Trophoblast cell (in vitro differentiated cells and primary cell): ENCODE measurements at regions not wholly inside any gene's neighbourhood (a gene's known extent, or its start where the extent isn't known, plus 50 kb on each side); places are given as distances from the start of the nearest gene placed in this dataset.
A peak's percentile ranks its signal among the peaks of the same experiment; 100 is the strongest.

Experiments used
- DNase-seq, 2 donors: peaks; one replicate each; pipeline ENCODE4 v3.0.0-alpha.2; 2016
- H2AFZ ChIP-seq: 2 replicates; pipeline ENCODE4 v1.6.1; 2013; ENCODE audit warnings: low read length, moderate library complexity, mild to moderate bottlenecking; ENCODE audit not compliant: insufficient read depth, poor library complexity
- H2AK5ac ChIP-seq: 2 replicates; pipeline ENCODE4 v1.6.1; 2013; ENCODE audit warnings: mild to moderate bottlenecking, low read length
- H2BK120ac ChIP-seq: 2 replicates; pipeline ENCODE4 v1.6.1; 2013; ENCODE audit warnings: low read length, mild to moderate bottlenecking, moderate library complexity; ENCODE audit not compliant: insufficient read depth, poor library complexity
- H2BK12ac ChIP-seq: 2 replicates; pipeline ENCODE4 v1.6.1; 2013; ENCODE audit warnings: mild to moderate bottlenecking, low read length, moderate library complexity
- H2BK5ac ChIP-seq: 2 replicates; pipeline ENCODE4 v1.6.1; 2013; ENCODE audit warnings: low read length, low read depth, moderate library complexity, mild to moderate bottlenecking; ENCODE audit not compliant: poor library complexity
- H3K14ac ChIP-seq: 2 replicates; pipeline ENCODE4 v1.6.1; 2013; ENCODE audit warnings: mild to moderate bottlenecking, low read length
- H3K18ac ChIP-seq: 2 replicates; pipeline ENCODE4 v1.6.1; 2013; ENCODE audit warnings: mild to moderate bottlenecking, low read length
- H3K23ac ChIP-seq: 2 replicates; pipeline ENCODE4 v1.6.1; 2013; ENCODE audit warnings: low read length
- H3K27ac ChIP-seq: 2 replicates; pipeline ENCODE4 v1.5.1; 2013; ENCODE audit warnings: low read depth, mild to moderate bottlenecking, inconsistent platforms, low read length, moderate library complexity
- H3K27me3 ChIP-seq: 2 replicates; pipeline ENCODE4 v1.6.1; 2013; ENCODE audit warnings: inconsistent platforms, mild to moderate bottlenecking, low read length, moderate library complexity; ENCODE audit not compliant: insufficient read depth
- H3K36me3 ChIP-seq, 2 experiments: 1 replicate in 1 of 2; 2 replicates in 1 of 2; pipeline ENCODE4 v1.6.1; 2013; ENCODE audit warnings: low read length in 2 of 2, mild to moderate bottlenecking in 2 of 2, moderate library complexity in 1 of 2; ENCODE audit not compliant: insufficient read depth in 2 of 2, control insufficient read depth in 1 of 2
- H3K4ac ChIP-seq: 2 replicates; pipeline ENCODE4 v1.6.1; 2013; ENCODE audit warnings: low read depth, mild to moderate bottlenecking, low read length, moderate library complexity
- H3K4me1 ChIP-seq, 2 experiments: 1 replicate in 1 of 2; 2 replicates in 1 of 2; pipeline ENCODE4 v1.6.1; 2013; ENCODE audit warnings: low read length in 2 of 2, mild to moderate bottlenecking in 2 of 2, moderate library complexity in 1 of 2; ENCODE audit not compliant: insufficient read depth in 2 of 2, control insufficient read depth in 1 of 2
- H3K4me2 ChIP-seq: 2 replicates; pipeline ENCODE4 v1.6.1; 2013; ENCODE audit warnings: inconsistent platforms, mild to moderate bottlenecking, low read length, moderate library complexity
- H3K4me3 ChIP-seq: 2 replicates; pipeline ENCODE4 v1.5.1; 2013; ENCODE audit warnings: mild to moderate bottlenecking, low read depth, low read length, inconsistent platforms
- H3K79me1 ChIP-seq: one replicate; pipeline ENCODE4 v1.6.1; 2013; ENCODE audit warnings: low read length
- H3K79me2 ChIP-seq: 2 replicates; pipeline ENCODE4 v1.6.1; 2013; ENCODE audit warnings: low read length, mild to moderate bottlenecking; ENCODE audit not compliant: control insufficient read depth, insufficient read depth, poor library complexity
- H3K9ac ChIP-seq: 2 replicates; pipeline ENCODE4 v1.6.1; 2013; ENCODE audit warnings: mild to moderate bottlenecking, low read length
- H3K9me3 ChIP-seq: 2 replicates; pipeline ENCODE4 v1.6.1; 2013; ENCODE audit warnings: low read depth, mild to moderate bottlenecking, control low read depth, inconsistent platforms, low read length; ENCODE audit not compliant: insufficient read depth
- H4K12ac ChIP-seq: 2 replicates; pipeline ENCODE4 v1.6.1; 2013; ENCODE audit warnings: low read depth, mild to moderate bottlenecking, low read length, moderate library complexity
- H4K8ac ChIP-seq: 2 replicates; pipeline ENCODE4 v1.6.1; 2013; ENCODE audit warnings: low read depth, mild to moderate bottlenecking, low read length, moderate library complexity
- H4K91ac ChIP-seq: one replicate; pipeline ENCODE4 v1.6.1; 2013; ENCODE audit warnings: low read depth, mild to moderate bottlenecking, low read length, moderate library complexity
- WGBS: extraction: QIAGEN DNeasy Blood & Tissue Kit; methylation state at CpG from one replicate; pipeline ENCODE4 v1.1.7; 2013; ENCODE audit warnings: missing lambda C conversion rate; ENCODE audit not compliant: insufficient read length, insufficient coverage; ENCODE audit errors: extremely low coverage; 5-methylcytosine and 5-hydroxymethylcytosine counted together

- Histone ChIP-seq H3K79me1 (no peaks in the 10 kb centered on the region), H4K8ac (no peak overlapping the region), H2BK120ac (no peak overlapping the region), H3K4me2 (no peak overlapping the region), H3K4me3 (no peak overlapping the region), H3K9me3 (no peaks in the 10 kb centered on the region), H3K18ac (no peak overlapping the region), H2BK5ac (no peak overlapping the region), H3K27ac (no peak overlapping the region), H3K27me3 (no peaks in the 10 kb centered on the region), H3K79me2 (no peaks in the 10 kb centered on the region), H3K14ac (no peak overlapping the region), H3K9ac (no peak overlapping the region), H4K12ac (no peak overlapping the region), H3K23ac (no peak overlapping the region), H3K4ac (no peak overlapping the region), H2AFZ (no peak overlapping the region), H3K36me3 (no peaks in the 10 kb centered on the region), H3K4me1 (no peaks in the 10 kb centered on the region), H2AK5ac (no peak overlapping the region), H4K91ac (no peak overlapping the region), H2BK12ac (no peak overlapping the region)
- DNase-seq: no peak
- WGBS: no CpG with 5 or more reads among the region's 2 CpGs
Observed at GRCh38 chr5:36495611-36496010, 110.8 kb upstream of the SLC1A3 start.

- WGBS: no CpG with 5 or more reads among the region's 4 CpGs
Observed at GRCh38 chr5:36496471-36496870, 109.9 kb upstream of the SLC1A3 start.

GRCh38 chr5:36502608-36503007 lies 103.8 kb upstream of the SLC1A3 start:
- H3K27ac ChIP-seq: no peak overlapping the region
- no peaks in the 10 kb centered on the region for H3K27me3 ChIP-seq
- no CpG with 5 or more reads among the region's 6 CpGs for WGBS
- H3K23ac ChIP-seq: no peak overlapping the region
- H3K36me3 ChIP-seq: no peaks in the 10 kb centered on the region
- H4K8ac ChIP-seq: no peak overlapping the region
- H2BK12ac ChIP-seq: no peak overlapping the region
- no peak overlapping the region for H3K4ac ChIP-seq
- H3K4me2 ChIP-seq: no peak overlapping the region
- DNase-seq: peak in 1 of 2 donors; percentile 4
- no peak overlapping the region for H4K12ac ChIP-seq
- H2AFZ ChIP-seq: no peak overlapping the region
- no peak overlapping the region for H4K91ac ChIP-seq
- H3K9ac ChIP-seq: no peak overlapping the region
- peaks cover 5 to 9% of the 10 kb centered on the region in 2 experiments for H3K4me1 ChIP-seq
- no peak overlapping the region for H2BK5ac ChIP-seq
- no peak overlapping the region for H2BK120ac ChIP-seq
- H3K9me3 ChIP-seq: no peaks in the 10 kb centered on the region
- no peak overlapping the region for H2AK5ac ChIP-seq
- no peaks in the 10 kb centered on the region for H3K79me2 ChIP-seq
- no peak overlapping the region for H3K18ac ChIP-seq
- peaks cover 2% of the 10 kb centered on the region for H3K79me1 ChIP-seq
- no peak overlapping the region for H3K4me3 ChIP-seq
- no peak overlapping the region for H3K14ac ChIP-seq

More at GRCh38 chr5:36496471-36496870, 109.9 kb upstream of the SLC1A3 start:
- no peak overlapping the region for H3K27ac ChIP-seq
- H2AK5ac ChIP-seq: no peak overlapping the region
- no peak overlapping the region for H4K8ac ChIP-seq
- H3K27me3 ChIP-seq: no peaks in the 10 kb centered on the region
- no peak for DNase-seq
- no peaks in the 10 kb centered on the region for H3K79me2 ChIP-seq
- no peak overlapping the region for H3K23ac ChIP-seq
- H3K9me3 ChIP-seq: no peaks in the 10 kb centered on the region
- H2BK5ac ChIP-seq: no peak overlapping the region
- no peak overlapping the region for H3K18ac ChIP-seq
- H3K4me1 ChIP-seq: no peaks in the 10 kb centered on the region
- H3K79me1 ChIP-seq: no peaks in the 10 kb centered on the region
- H2AFZ ChIP-seq: no peak overlapping the region
- H2BK12ac ChIP-seq: no peak overlapping the region
- no peak overlapping the region for H3K4ac ChIP-seq
- no peaks in the 10 kb centered on the region for H3K36me3 ChIP-seq
- no peak overlapping the region for H3K14ac ChIP-seq
- H4K12ac ChIP-seq: no peak overlapping the region
- H3K4me3 ChIP-seq: no peak overlapping the region
- H3K9ac ChIP-seq: no peak overlapping the region
- no peak overlapping the region for H4K91ac ChIP-seq
- H2BK120ac ChIP-seq: no peak overlapping the region
- H3K4me2 ChIP-seq: no peak overlapping the region

GRCh38 chr5:36505021-36505420 lies 101.4 kb upstream of the SLC1A3 start:
- no peak overlapping the region for H3K27ac ChIP-seq
- H4K91ac ChIP-seq: peak overlapping the region; percentile 21
- H3K9me3 ChIP-seq: no peaks in the 10 kb centered on the region
- no peaks in the 10 kb centered on the region for H3K36me3 ChIP-seq
- peaks cover 2% of the 10 kb centered on the region for H3K79me1 ChIP-seq
- no peak overlapping the region for H4K12ac ChIP-seq
- no peak overlapping the region for H3K9ac ChIP-seq
- H3K79me2 ChIP-seq: no peaks in the 10 kb centered on the region
- no peak overlapping the region for H3K23ac ChIP-seq
- H3K4me3 ChIP-seq: no peak overlapping the region
- H2AFZ ChIP-seq: no peak overlapping the region
- no peak for DNase-seq
- H3K4me1 ChIP-seq: peaks cover 5 to 11% of the 10 kb centered on the region in 2 experiments
- no peak overlapping the region for H2BK5ac ChIP-seq
- H4K8ac ChIP-seq: no peak overlapping the region
- no peak overlapping the region for H3K14ac ChIP-seq
- H2BK12ac ChIP-seq: no peak overlapping the region
- H3K18ac ChIP-seq: no peak overlapping the region
- H3K27me3 ChIP-seq: no peaks in the 10 kb centered on the region
- no peak overlapping the region for H2BK120ac ChIP-seq
- no peak overlapping the region for H3K4me2 ChIP-seq
- no peak overlapping the region for H3K4ac ChIP-seq
- H2AK5ac ChIP-seq: no peak overlapping the region
